ENCODE measurements at regions not wholly inside any gene's neighbourhood (a gene's known extent, or its start where the extent isn't known, plus 50 kb on each side); places are given as distances from the start of the nearest gene placed in this dataset.
"Not testable (repeated sequence)": the region's sequence is repeated elsewhere in the genome, so short reads cannot be mapped to it uniquely, and the experiment has no call there.

DNA sequence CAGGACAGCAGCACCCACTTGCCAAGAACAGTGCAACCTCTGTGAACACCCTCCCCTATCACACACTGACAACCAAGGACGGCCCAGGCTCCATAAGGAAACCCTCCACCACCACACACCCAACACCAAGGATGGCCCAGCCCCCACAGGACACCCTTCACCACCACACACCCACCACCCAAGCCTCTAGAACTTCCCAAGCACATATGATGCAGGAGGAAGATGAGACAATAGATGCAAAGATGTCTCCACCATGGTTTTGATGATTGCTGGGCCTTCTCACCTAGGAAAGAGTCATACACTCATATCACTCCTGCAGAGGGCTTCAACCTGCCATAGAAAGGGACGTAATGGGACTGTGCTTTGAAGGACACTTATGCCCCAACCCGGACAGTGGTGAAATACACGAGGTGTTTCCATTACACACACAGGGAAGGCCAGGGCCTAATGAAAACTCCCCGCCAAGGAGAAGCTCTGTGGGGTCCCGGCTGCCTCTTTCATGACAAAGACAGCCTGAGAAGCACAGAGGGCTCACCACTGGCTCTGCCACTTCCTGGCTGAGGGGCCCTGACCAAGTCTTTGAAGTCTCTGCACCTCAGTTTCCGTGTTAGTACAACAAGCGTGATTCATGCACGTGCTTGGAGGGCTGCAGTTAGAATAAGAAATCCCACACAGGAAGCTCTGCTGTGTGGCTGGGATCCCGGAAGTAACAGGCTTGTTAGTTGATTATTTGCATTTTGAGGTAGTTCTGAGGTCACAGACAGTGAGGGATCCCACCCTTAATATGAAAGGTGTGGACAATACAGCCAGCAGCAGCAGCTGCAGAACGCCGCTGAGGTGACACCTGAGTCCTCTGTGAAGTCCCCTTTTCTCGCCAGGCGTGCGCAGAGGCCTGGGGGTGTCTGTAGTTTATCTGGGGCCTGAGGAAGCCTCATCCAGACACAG lies 61.9 kb upstream of the ATP12A start:
- Histone ChIP-seq H3K4me3 (ENCODE audit: low read depth, low read length) (no peak overlapping the region), H3K27me3 (no peaks in the 10 kb centered on the region), H3K36me3 (no peaks in the 10 kb centered on the region), H3K9me3 (no peaks in the 10 kb centered on the region; the same call in 1 of the 2 replicates), H3K4me1 (no peaks in the 10 kb centered on the region)
- TF ChIP-seq, protein P1, sequence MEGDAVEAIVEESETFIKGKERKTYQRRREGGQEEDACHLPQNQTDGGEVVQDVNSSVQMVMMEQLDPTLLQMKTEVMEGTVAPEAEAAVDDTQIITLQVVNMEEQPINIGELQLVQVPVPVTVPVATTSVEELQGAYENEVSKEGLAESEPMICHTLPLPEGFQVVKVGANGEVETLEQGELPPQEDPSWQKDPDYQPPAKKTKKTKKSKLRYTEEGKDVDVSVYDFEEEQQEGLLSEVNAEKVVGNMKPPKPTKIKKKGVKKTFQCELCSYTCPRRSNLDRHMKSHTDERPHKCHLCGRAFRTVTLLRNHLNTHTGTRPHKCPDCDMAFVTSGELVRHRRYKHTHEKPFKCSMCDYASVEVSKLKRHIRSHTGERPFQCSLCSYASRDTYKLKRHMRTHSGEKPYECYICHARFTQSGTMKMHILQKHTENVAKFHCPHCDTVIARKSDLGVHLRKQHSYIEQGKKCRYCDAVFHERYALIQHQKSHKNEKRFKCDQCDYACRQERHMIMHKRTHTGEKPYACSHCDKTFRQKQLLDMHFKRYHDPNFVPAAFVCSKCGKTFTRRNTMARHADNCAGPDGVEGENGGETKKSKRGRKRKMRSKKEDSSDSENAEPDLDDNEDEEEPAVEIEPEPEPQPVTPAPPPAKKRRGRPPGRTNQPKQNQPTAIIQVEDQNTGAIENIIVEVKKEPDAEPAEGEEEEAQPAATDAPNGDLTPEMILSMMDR (IDR thresholded peaks at IDR 0.05; ENCODE audit: low read depth, low read length) = no peak
- no peak for DNase-seq

DNA sequence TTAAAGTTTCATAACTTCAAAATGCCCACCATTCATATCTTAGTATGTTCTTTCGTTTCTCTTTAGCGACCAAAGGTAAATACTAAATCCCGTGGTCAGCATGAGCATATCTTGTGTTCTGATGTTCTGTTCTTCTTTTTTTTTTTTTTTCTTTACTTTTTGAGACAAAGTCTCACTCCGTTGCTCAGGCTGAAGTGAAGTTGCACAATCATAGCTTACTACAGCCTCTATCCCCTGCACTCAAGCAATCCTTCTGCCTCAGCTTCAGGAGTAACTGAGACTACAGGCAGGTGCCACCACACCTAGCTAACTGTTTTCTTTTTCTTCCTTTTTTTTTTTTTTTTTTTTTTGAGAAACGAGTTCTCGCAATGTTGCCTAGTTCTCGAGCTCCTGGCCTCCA lies 60.9 kb upstream of the ATP12A start:
- H3K4me3 ChIP-seq (ENCODE audit: low read depth, low read length) = no peak overlapping the region
- H3K27me3 ChIP-seq = no peaks in the 10 kb centered on the region
- H3K9me3 ChIP-seq = no peaks in the 10 kb centered on the region; the same call in 1 of the 2 replicates
- no peaks in the 10 kb centered on the region for H3K4me1 ChIP-seq
- no peaks in the 10 kb centered on the region for H3K36me3 ChIP-seq
- TF ChIP-seq, protein P1 (IDR thresholded peaks at IDR 0.05; ENCODE audit: low read depth, low read length) = no peak
- DNase-seq = no peak

DNA sequence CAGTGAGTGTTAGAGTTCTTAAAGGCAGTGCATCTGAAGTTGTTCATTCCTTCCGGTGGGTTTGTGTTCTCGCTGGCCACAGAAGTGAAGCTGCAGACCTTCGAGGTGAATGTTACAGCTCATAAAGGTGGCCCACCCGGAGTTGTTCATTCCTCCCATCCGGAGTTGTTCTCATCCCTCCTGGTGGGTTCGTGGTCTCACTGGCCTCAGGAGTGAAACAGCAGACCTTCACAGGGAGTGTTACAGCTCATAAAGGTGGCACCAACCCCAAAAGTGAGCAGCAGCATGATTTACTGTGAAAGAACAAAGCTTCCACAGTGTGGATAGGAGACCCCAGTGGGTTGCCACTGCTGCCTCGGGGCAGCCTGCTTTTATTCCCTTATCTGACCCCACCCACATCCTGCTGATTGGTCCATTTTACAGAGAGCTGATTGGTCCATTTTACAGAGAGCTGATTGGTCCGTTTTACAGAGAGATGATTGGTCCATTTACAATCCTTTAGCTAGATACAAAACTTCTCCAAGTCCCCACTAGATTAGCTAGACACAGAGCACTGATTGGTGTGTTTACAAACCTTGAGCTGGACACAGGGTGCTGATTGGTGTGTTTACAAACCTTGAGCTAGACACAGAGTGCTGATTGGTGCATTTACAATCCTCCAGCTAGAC lies 57.6 kb upstream of the ATP12A start:
- H3K27me3 ChIP-seq; H3K4me1 ChIP-seq; H3K36me3 ChIP-seq; DNase-seq; H3K9me3 ChIP-seq; H3K4me3 ChIP-seq (ENCODE audit: low read depth, low read length): not testable (repeated sequence)

DNA sequence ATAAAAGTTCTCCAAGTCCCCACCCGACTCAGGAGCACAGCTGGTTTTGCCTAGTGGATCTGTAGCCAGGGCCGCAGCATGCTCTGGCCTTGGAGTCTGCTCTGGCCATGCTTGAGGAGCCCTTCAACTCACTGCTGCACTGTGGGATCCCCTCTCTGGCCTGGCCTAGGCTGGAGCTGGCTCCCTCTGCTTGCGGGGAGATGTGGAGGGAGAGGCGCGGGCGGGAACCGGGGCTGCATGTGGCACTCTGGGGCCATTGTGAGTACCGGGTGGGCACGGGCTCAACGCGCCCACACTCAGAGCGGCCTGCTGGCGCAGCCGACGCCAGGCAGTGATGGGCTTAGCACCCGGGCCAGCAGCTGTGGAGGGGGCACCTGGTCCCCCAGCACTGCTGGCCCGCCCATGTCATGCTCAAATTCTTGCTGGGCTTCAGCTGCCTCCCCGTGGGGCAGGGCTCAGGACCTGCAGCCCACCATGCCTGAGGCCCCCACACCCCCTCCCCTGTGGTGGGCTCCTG lies 57.0 kb upstream of the ATP12A start:
- TF ChIP-seq, protein P1 (IDR thresholded peaks at IDR 0.05; ENCODE audit: low read depth, low read length) = no peak
- H3K27me3 ChIP-seq = no peaks in the 10 kb centered on the region
- no peak overlapping the region for H3K4me3 ChIP-seq (ENCODE audit: low read depth, low read length)
- H3K36me3 ChIP-seq = no peaks in the 10 kb centered on the region
- no peak for DNase-seq
- no peaks in the 10 kb centered on the region; the same call in 1 of the 2 replicates for H3K9me3 ChIP-seq
- H3K4me1 ChIP-seq = no peaks in the 10 kb centered on the region

DNA sequence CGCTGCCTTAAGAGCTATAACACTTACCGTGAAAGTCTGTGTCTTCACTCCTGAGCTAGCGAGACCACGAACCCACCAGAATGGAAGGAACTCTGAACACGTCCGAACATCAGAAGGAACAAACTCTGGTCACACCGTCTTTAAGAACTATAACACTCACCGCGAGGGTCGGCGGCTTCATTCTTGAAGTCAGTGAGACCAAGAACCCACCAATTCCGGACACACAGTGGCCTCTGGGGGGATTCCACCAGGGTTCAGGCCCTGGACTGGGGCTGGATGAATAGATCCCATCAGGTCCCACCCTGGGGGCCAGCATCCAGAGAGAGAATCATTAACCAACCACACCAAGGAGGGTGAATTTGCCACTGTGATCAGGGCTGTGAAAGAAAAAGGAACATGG lies 55.8 kb upstream of the ATP12A start:
- Histone ChIP-seq H3K4me3 (ENCODE audit: low read depth, low read length) (no peak overlapping the region), H3K4me1 (no peaks in the 10 kb centered on the region), H3K9me3 (no peaks in the 10 kb centered on the region; the same call in 1 of the 2 replicates), H3K36me3 (no peaks in the 10 kb centered on the region), H3K27me3 (no peaks in the 10 kb centered on the region)
- TF ChIP-seq, protein P1 (IDR thresholded peaks at IDR 0.05; ENCODE audit: low read depth, low read length) = no peak
- DNase-seq = no peak

DNA sequence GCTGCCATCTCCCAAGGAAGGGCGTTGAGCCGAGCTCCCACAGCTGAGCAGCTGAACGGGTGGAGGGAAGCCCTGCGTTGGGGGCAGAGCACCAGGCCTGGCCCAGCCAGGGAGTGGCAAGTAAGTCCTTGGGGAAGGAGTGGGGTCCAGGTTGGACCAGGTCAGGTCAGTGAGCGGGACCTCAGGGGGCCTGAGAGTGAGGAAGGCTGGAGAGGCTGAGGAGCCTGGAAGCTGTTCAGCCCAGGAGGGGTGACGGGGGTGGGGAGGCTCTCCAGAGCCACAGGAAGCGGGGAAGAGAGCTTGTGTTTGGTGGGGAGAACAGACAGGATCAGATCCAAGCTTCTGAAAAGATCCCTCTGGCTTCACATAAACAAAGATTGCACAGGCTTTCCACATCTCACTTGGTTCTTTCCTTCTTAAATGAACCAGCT lies 55.4 kb upstream of the ATP12A start:
- H3K4me1 ChIP-seq = no peaks in the 10 kb centered on the region
- TF ChIP-seq, protein P1 (IDR thresholded peaks at IDR 0.05; ENCODE audit: low read depth, low read length) = no peak
- no peak for DNase-seq
- no peaks in the 10 kb centered on the region; the same call in 1 of the 2 replicates for H3K9me3 ChIP-seq
- no peak overlapping the region for H3K4me3 ChIP-seq (ENCODE audit: low read depth, low read length)
- H3K36me3 ChIP-seq = no peaks in the 10 kb centered on the region
- no peaks in the 10 kb centered on the region for H3K27me3 ChIP-seq
